Adrenal gland (tissue), 9 donors: ENCODE measurements at regions not wholly inside any gene's neighbourhood (a gene's known extent, or its start where the extent isn't known, plus 50 kb on each side); places are given as distances from the start of the nearest gene placed in this dataset.

Source experiments
- DNase-seq, 7 donors: peaks; one replicate each; pipeline ENCODE4 v3.0.0-alpha.2; 2019 to 2020
- H3K27ac ChIP-seq, 5 donors: fragments of 200-600 bp; sonication (generic) in 4 of 5; 1 replicate in 3 of 5; 2 replicates in 2 of 5; pipeline versions ENCODE4 v1.5.1 to v1.8.0; 2016 to 2020; ENCODE audit warnings: mild to moderate bottlenecking in 1 of 5
- H3K27me3 ChIP-seq: fragments of 200-600 bp; 2 replicates; pipeline ENCODE4 v1.8.0; 2021
- H3K36me3 ChIP-seq, 2 donors: fragments of 200-600 bp; replicated peaks in 1 of 2; 1 replicate in 1 of 2; 2 replicates in 1 of 2; pipeline versions ENCODE4 v1.5.1 to v1.8.0; 2018 to 2022
- H3K4me1 ChIP-seq, 2 donors: fragments of 200-600 bp; replicated peaks in 1 of 2; 1 replicate in 1 of 2; 2 replicates in 1 of 2; pipeline versions ENCODE4 v1.5.1 to v1.8.0; 2018 to 2021
- H3K4me3 ChIP-seq, 4 donors: fragments of 200-600 bp; sonication (generic) in 3 of 4; one replicate each; pipeline ENCODE4 v1.5.1; 2016 to 2018
- H3K9me3 ChIP-seq, 3 donors: fragments of 200-600 bp; sonication (generic) in 1 of 3; replicated peaks in 1 of 3; 1 replicate in 2 of 3; 2 replicates in 1 of 3; pipeline versions ENCODE4 v1.5.1 to v1.8.0; 2016 to 2021
- CTCF ChIP-seq, 6 experiments: fragments of 450-650 bp in 4 of 6; fragments of 200-600 bp in 2 of 6; sonication (generic) in 1 of 6; IDR thresholded peaks; 1 replicate in 5 of 6; 2 replicates in 1 of 6; pipeline versions ENCODE4 v1.5.1 to v1.8.0; 2016 to 2021; ENCODE audit warnings: antibody characterized with exemption in 6 of 6, mild to moderate bottlenecking in 2 of 6, moderate library complexity in 1 of 6
- POLR2A ChIP-seq, 2 donors: fragments of 450-650 bp; IDR thresholded peaks; one replicate each; pipeline ENCODE4 v1.6.1; 2017; ENCODE audit warnings: antibody characterized with exemption in 2 of 2, mild to moderate bottlenecking in 2 of 2, moderate library complexity in 1 of 2
- WGBS, 4 donors: extraction: QIAGEN DNeasy Blood & Tissue Kit in 2 of 4; methylation state at CpG; one replicate each; pipeline versions ENCODE4 v1.1.5 to v1.1.7; 2013 to 2017; 5-methylcytosine and 5-hydroxymethylcytosine counted together
- intact Hi-C, 2 donors: fragments of 100-400 bp; cut with DNase I; formaldehyde crosslinking; loops; one replicate each; pipeline versions ENCODE4 v1.14.1 to v1.15.0; 2022 to 2023
- donor health status: healthy with polysubstance abuse.
- donor health status: Bipolar disorder and iron deficiency.
- donor health status: DM: yes; HTN: yes; CAD: no.
- donor health status: DM: no; HTN: no; CAD: no.
- donor health status: DM: no; HTN: no; CAD: no.

GRCh38 chr2:176745543-176746200 lies 466.9 kb upstream of the HNRNPA3 start:
- Histone ChIP-seq H3K4me1 (peaks cover 0 to 5% of the 10 kb centered on the region in 2 donors), H3K9me3 (no peaks in the 10 kb centered on the region), H3K27me3 (no peaks in the 10 kb centered on the region), H3K4me3 (no peak overlapping the region), H3K27ac (no peak overlapping the region), H3K36me3 (no peaks in the 10 kb centered on the region)
- WGBS, 4 donors, result 89 to 93% (median 92%) methylated on average over 8 of the region's 8 CpGs
- intact Hi-C loops, result no loop called here
- TF ChIP-seq CTCF (IDR thresholded peaks at IDR 0.05) (no peak), POLR2A (IDR thresholded peaks at IDR 0.05) (no peak)
- DNase-seq, result no peak

- no peak for TF ChIP-seq POLR2A (IDR thresholded peaks at IDR 0.05)
- no peak for TF ChIP-seq CTCF (IDR thresholded peaks at IDR 0.05)
- no peak for DNase-seq
- no peaks in the 10 kb centered on the region for H3K9me3 ChIP-seq
- intact Hi-C loops, result no loop called here
- WGBS, 4 donors, result 89 to 94% (median 92%) methylated on average over 7 of the region's 7 CpGs
- no peaks in the 10 kb centered on the region for H3K36me3 ChIP-seq
- no peaks in the 10 kb centered on the region for H3K27me3 ChIP-seq
- no peak overlapping the region for H3K4me3 ChIP-seq
- peaks cover 0 to 5% of the 10 kb centered on the region in 2 donors for H3K4me1 ChIP-seq
- no peak overlapping the region for H3K27ac ChIP-seq
Observed at GRCh38 chr2:176746411-176746810, 466.2 kb upstream of the HNRNPA3 start.

- H3K36me3 ChIP-seq, result no peaks in the 10 kb centered on the region
- H3K4me3 ChIP-seq, result no peak overlapping the region
- no peak overlapping the region for H3K27ac ChIP-seq
- TF ChIP-seq CTCF (IDR thresholded peaks at IDR 0.05) (no peak), POLR2A (IDR thresholded peaks at IDR 0.05) (no peak)
- DNase-seq, result peak in 1 of 7 donors; percentile 7
- H3K9me3 ChIP-seq, result no peaks in the 10 kb centered on the region
- intact Hi-C loops, result no loop called here
- peaks cover 0 to 5% of the 10 kb centered on the region in 2 donors for H3K4me1 ChIP-seq
- no peaks in the 10 kb centered on the region for H3K27me3 ChIP-seq
- 43 to 63% (median 60%) methylated on average over 4 of the region's 4 CpGs for WGBS, 4 donors
Observed at GRCh38 chr2:176747506-176747905, 465.1 kb upstream of the HNRNPA3 start.

GRCh38 chr2:176747928-176748327 lies 464.7 kb upstream of the HNRNPA3 start:
- WGBS, 4 donors, result 45 to 60% (median 56%) methylated on average over 4 of the region's 4 CpGs

More at GRCh38 chr2:176747928-176748327, 464.7 kb upstream of the HNRNPA3 start:
- Histone ChIP-seq H3K4me3 (no peak overlapping the region), H3K4me1 (peaks cover 0 to 5% of the 10 kb centered on the region in 2 donors), H3K27me3 (no peaks in the 10 kb centered on the region), H3K36me3 (no peaks in the 10 kb centered on the region), H3K27ac (no peak overlapping the region), H3K9me3 (no peaks in the 10 kb centered on the region)
- TF ChIP-seq CTCF (IDR thresholded peaks at IDR 0.05), result no peak
- no peak for TF ChIP-seq POLR2A (IDR thresholded peaks at IDR 0.05)
- DNase-seq, result no peak
- intact Hi-C loops, result no loop called here
